ENCODE measurements at regions not wholly inside any gene's neighbourhood (a gene's known extent, or its start where the extent isn't known, plus 50 kb on each side); places are given as distances from the start of the nearest gene placed in this dataset.

GRCh38 chr20:39092733-39093410 lies 130.7 kb downstream of the DHX35 start:
- DNase-seq, result no peak

- no peak for DNase-seq
Measured at GRCh38 chr20:39090906-39091305, 128.8 kb downstream of the DHX35 start.

DNA sequence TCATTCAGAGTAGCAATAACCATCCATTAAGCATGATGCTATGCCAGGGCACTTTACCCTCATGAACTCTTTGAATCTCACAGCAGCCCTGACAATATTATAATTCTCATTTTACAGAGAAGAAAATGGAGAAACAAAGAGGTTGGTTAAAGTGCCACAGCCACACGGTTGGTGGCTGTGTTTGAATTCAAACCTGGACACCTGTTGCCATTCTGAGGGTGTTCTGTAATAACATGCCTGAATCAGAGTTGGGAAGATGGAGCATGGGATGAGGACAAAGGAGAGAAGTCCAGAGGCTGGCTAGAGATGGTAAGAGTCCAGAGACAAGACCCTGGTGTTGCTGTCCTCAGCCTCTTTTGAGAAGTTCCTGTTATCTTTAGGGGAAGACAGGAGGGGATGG lies 127.7 kb downstream of the DHX35 start:
- no peak for DNase-seq
